Mesendoderm (in vitro differentiated cells): ENCODE measurements at regions not wholly inside any gene's neighbourhood (a gene's known extent, or its start where the extent isn't known, plus 50 kb on each side); places are given as distances from the start of the nearest gene placed in this dataset.
"Not testable (repeated sequence)": the region's sequence is repeated elsewhere in the genome, so short reads cannot be mapped to it uniquely, and the experiment has no call there.

ENCODE experiments used
- DNase-seq: peaks from one replicate; pipeline ENCODE4 v3.0.0; 2013
- H2AK5ac ChIP-seq: 2 replicates; pipeline ENCODE4 v1.6.1; 2013; ENCODE audit warnings: low read length, inconsistent platforms
- H2BK120ac ChIP-seq: 2 replicates; pipeline ENCODE4 v1.6.1; 2013; ENCODE audit warnings: low read depth, mild to moderate bottlenecking, low read length, moderate library complexity, mixed read lengths
- H2BK15ac ChIP-seq: replicated peaks from 2 replicates; pipeline ENCODE4 v1.6.1; 2013; ENCODE audit warnings: low read depth, mild to moderate bottlenecking, moderate library complexity
- H2BK5ac ChIP-seq: 2 replicates; pipeline ENCODE4 v1.6.1; 2013; ENCODE audit warnings: low read length, inconsistent platforms
- H3K18ac ChIP-seq: 2 replicates; pipeline ENCODE4 v1.6.1; 2013; ENCODE audit warnings: mild to moderate bottlenecking, low read length, mixed read lengths
- H3K23ac ChIP-seq: one replicate; pipeline ENCODE4 v1.6.1; 2013; ENCODE audit warnings: low read length
- H3K27ac ChIP-seq: 2 replicates; pipeline ENCODE4 v1.5.1; 2013; ENCODE audit warnings: low read depth, mild to moderate bottlenecking, inconsistent platforms, low read length, moderate library complexity
- H3K27me3 ChIP-seq: 2 replicates; pipeline ENCODE4 v1.6.1; 2013; ENCODE audit warnings: low read length, control low read depth, mild to moderate bottlenecking, inconsistent platforms; ENCODE audit not compliant: insufficient read depth, poor library complexity
- H3K36me3 ChIP-seq: 2 replicates; pipeline ENCODE4 v1.6.1; 2013; ENCODE audit warnings: low read length, inconsistent platforms; ENCODE audit not compliant: control insufficient read depth, insufficient read depth
- H3K4ac ChIP-seq: one replicate; pipeline ENCODE4 v1.6.1; 2013; ENCODE audit warnings: low read depth, mild to moderate bottlenecking, low read length, moderate library complexity
- H3K4me1 ChIP-seq: 2 replicates; pipeline ENCODE4 v1.6.1; 2013; ENCODE audit warnings: low read depth, low read length, inconsistent platforms; ENCODE audit not compliant: control insufficient read depth
- H3K4me2 ChIP-seq: 2 replicates; pipeline ENCODE4 v1.6.1; 2013; ENCODE audit warnings: low read length
- H3K4me3 ChIP-seq: 2 replicates; pipeline ENCODE4 v1.5.1; 2013; ENCODE audit warnings: mild to moderate bottlenecking, low read length
- H3K56ac ChIP-seq: one replicate; pipeline ENCODE4 v1.6.1; 2013; ENCODE audit warnings: low read length
- H3K79me1 ChIP-seq: 2 replicates; pipeline ENCODE4 v1.6.1; 2013; ENCODE audit warnings: low read length, inconsistent platforms
- H3K79me2 ChIP-seq: 2 replicates; pipeline ENCODE4 v1.6.1; 2013; ENCODE audit warnings: mild to moderate bottlenecking, low read length; ENCODE audit not compliant: control insufficient read depth, insufficient read depth
- H3K9ac ChIP-seq: 2 replicates; pipeline ENCODE4 v1.6.1; 2013; ENCODE audit warnings: low read length, inconsistent platforms
- H4K5ac ChIP-seq: one replicate; pipeline ENCODE4 v1.6.1; 2013; ENCODE audit warnings: low read length
- H4K8ac ChIP-seq: one replicate; pipeline ENCODE4 v1.6.1; 2013; ENCODE audit warnings: low read depth, mild to moderate bottlenecking, control low read depth, low read length, moderate library complexity
- WGBS: extraction: QIAGEN DNeasy Blood & Tissue Kit; methylation state at CpG from one replicate; pipeline ENCODE4 v1.1.7; 2013; ENCODE audit warnings: low lambda C conversion rate, missing lambda C conversion rate; ENCODE audit not compliant: insufficient coverage; ENCODE audit errors: extremely low coverage; 5-methylcytosine and 5-hydroxymethylcytosine counted together

GRCh38 chr2:126051737-126052240 lies 604.2 kb upstream of the GYPC start:
- not testable (repeated sequence) for H2BK120ac ChIP-seq, H3K79me2 ChIP-seq, H3K27ac ChIP-seq, H3K56ac ChIP-seq, H3K18ac ChIP-seq, H3K27me3 ChIP-seq, H3K79me1 ChIP-seq, H3K9ac ChIP-seq, H4K5ac ChIP-seq, H2AK5ac ChIP-seq, H2BK15ac ChIP-seq, H2BK5ac ChIP-seq, H3K4me3 ChIP-seq, H3K23ac ChIP-seq, H4K8ac ChIP-seq, DNase-seq, H3K4me2 ChIP-seq, H3K4ac ChIP-seq, H3K4me1 ChIP-seq, H3K36me3 ChIP-seq
- no CpG with 5 or more reads among the region's 6 CpGs for WGBS

GRCh38 chr2:126059379-126059778 lies 596.6 kb upstream of the GYPC start:
- Histone ChIP-seq H4K8ac (no peak overlapping the region), H2AK5ac (no peak overlapping the region), H3K9ac (no peak overlapping the region), H3K27ac (peak overlapping the region; percentile 53), H4K5ac (no peak overlapping the region), H3K4me3 (no peak overlapping the region), H3K79me2 (no peaks in the 10 kb centered on the region), H3K36me3 (no peaks in the 10 kb centered on the region), H2BK120ac (no peak overlapping the region), H2BK15ac (no peak overlapping the region), H3K79me1 (no peaks in the 10 kb centered on the region), H3K23ac (no peak overlapping the region), H3K18ac (no peak overlapping the region), H3K4me1 (peaks cover 2% of the 10 kb centered on the region), H3K27me3 (no peaks in the 10 kb centered on the region), H3K4me2 (no peak overlapping the region), H3K56ac (peak overlapping the region; percentile 73), H3K4ac (peak overlapping the region; percentile 9), H2BK5ac (no peak overlapping the region)
- peak; percentile 66 for DNase-seq
- no CpG with 5 or more reads among the region's 2 CpGs for WGBS

GRCh38 chr2:126085011-126085795 lies 570.8 kb upstream of the GYPC start:
- Histone ChIP-seq H4K8ac (no peak overlapping the region), H2BK120ac (no peak overlapping the region), H3K9ac (no peak overlapping the region), H3K23ac (no peak overlapping the region), H4K5ac (no peak overlapping the region), H2AK5ac (no peak overlapping the region), H2BK15ac (no peak overlapping the region), H3K79me2 (no peaks in the 10 kb centered on the region), H3K4ac (no peak overlapping the region), H3K79me1 (no peaks in the 10 kb centered on the region), H3K4me3 (no peak overlapping the region), H3K4me2 (no peak overlapping the region), H3K27me3 (no peaks in the 10 kb centered on the region), H3K4me1 (no peaks in the 10 kb centered on the region), H2BK5ac (no peak overlapping the region), H3K36me3 (no peaks in the 10 kb centered on the region), H3K18ac (no peak overlapping the region), H3K27ac (no peak overlapping the region), H3K56ac (no peak overlapping the region)
- DNase-seq, result no peak
- WGBS, result no CpG with 5 or more reads among the region's 3 CpGs

- H3K79me1 ChIP-seq, result no peaks in the 10 kb centered on the region
- WGBS, result no CpG with 5 or more reads among the region's 1 CpG
- H3K4ac ChIP-seq, result no peak overlapping the region
- H2BK120ac ChIP-seq, result no peak overlapping the region
- DNase-seq, result no peak
- H3K4me2 ChIP-seq, result no peak overlapping the region
- H3K56ac ChIP-seq, result no peak overlapping the region
- no peak overlapping the region for H3K18ac ChIP-seq
- H2BK15ac ChIP-seq, result no peak overlapping the region
- no peaks in the 10 kb centered on the region for H3K4me1 ChIP-seq
- H3K23ac ChIP-seq, result no peak overlapping the region
- no peak overlapping the region for H3K9ac ChIP-seq
- H4K5ac ChIP-seq, result no peak overlapping the region
- no peak overlapping the region for H3K4me3 ChIP-seq
- no peak overlapping the region for H3K27ac ChIP-seq
- H2AK5ac ChIP-seq, result no peak overlapping the region
- no peaks in the 10 kb centered on the region for H3K27me3 ChIP-seq
- H2BK5ac ChIP-seq, result no peak overlapping the region
- no peaks in the 10 kb centered on the region for H3K79me2 ChIP-seq
- H3K36me3 ChIP-seq, result no peaks in the 10 kb centered on the region
- H4K8ac ChIP-seq, result no peak overlapping the region
Measured at GRCh38 chr2:126100962-126101361, 555.0 kb upstream of the GYPC start.

GRCh38 chr2:126106006-126106405 lies 550.0 kb upstream of the GYPC start:
- no peaks in the 10 kb centered on the region for H3K79me2 ChIP-seq
- H3K4me2 ChIP-seq, result no peak overlapping the region
- H3K4me3 ChIP-seq, result no peak overlapping the region
- no peaks in the 10 kb centered on the region for H3K79me1 ChIP-seq
- H3K27ac ChIP-seq, result no peak overlapping the region
- no peak overlapping the region for H2BK120ac ChIP-seq
- no peak overlapping the region for H3K4ac ChIP-seq
- H4K5ac ChIP-seq, result no peak overlapping the region
- no peak for DNase-seq
- no peak overlapping the region for H2AK5ac ChIP-seq
- H3K23ac ChIP-seq, result no peak overlapping the region
- H2BK15ac ChIP-seq, result no peak overlapping the region
- no peak overlapping the region for H3K9ac ChIP-seq
- WGBS, result no CpG with 5 or more reads among the region's 3 CpGs
- no peak overlapping the region for H4K8ac ChIP-seq
- no peak overlapping the region for H3K56ac ChIP-seq
- no peak overlapping the region for H3K18ac ChIP-seq
- H3K4me1 ChIP-seq, result no peaks in the 10 kb centered on the region
- H3K27me3 ChIP-seq, result no peaks in the 10 kb centered on the region
- H3K36me3 ChIP-seq, result no peaks in the 10 kb centered on the region
- no peak overlapping the region for H2BK5ac ChIP-seq

- H2BK120ac ChIP-seq, result no peak overlapping the region
- no peak overlapping the region for H2AK5ac ChIP-seq
- no peak overlapping the region for H4K8ac ChIP-seq
- no peak overlapping the region for H3K4me3 ChIP-seq
- H3K27me3 ChIP-seq, result no peaks in the 10 kb centered on the region
- no peak overlapping the region for H2BK5ac ChIP-seq
- no peak overlapping the region for H2BK15ac ChIP-seq
- H3K18ac ChIP-seq, result no peak overlapping the region
- H4K5ac ChIP-seq, result no peak overlapping the region
- H3K4me2 ChIP-seq, result no peak overlapping the region
- H3K9ac ChIP-seq, result no peak overlapping the region
- no peak for DNase-seq
- WGBS, result no CpG with 5 or more reads among the region's 1 CpG
- H3K27ac ChIP-seq, result no peak overlapping the region
- no peaks in the 10 kb centered on the region for H3K36me3 ChIP-seq
- H3K56ac ChIP-seq, result no peak overlapping the region
- H3K4me1 ChIP-seq, result no peaks in the 10 kb centered on the region
- no peak overlapping the region for H3K4ac ChIP-seq
- no peak overlapping the region for H3K23ac ChIP-seq
- no peaks in the 10 kb centered on the region for H3K79me1 ChIP-seq
- no peaks in the 10 kb centered on the region for H3K79me2 ChIP-seq
Measured at GRCh38 chr2:126107883-126108282, 548.1 kb upstream of the GYPC start.
